ENCODE measurements at regions not wholly inside any gene's neighbourhood (a gene's known extent, or its start where the extent isn't known, plus 50 kb on each side); places are given as distances from the start of the nearest gene placed in this dataset.
"Not testable (repeated sequence)": the region's sequence is repeated elsewhere in the genome, so short reads cannot be mapped to it uniquely, and the experiment has no call there.

DNA sequence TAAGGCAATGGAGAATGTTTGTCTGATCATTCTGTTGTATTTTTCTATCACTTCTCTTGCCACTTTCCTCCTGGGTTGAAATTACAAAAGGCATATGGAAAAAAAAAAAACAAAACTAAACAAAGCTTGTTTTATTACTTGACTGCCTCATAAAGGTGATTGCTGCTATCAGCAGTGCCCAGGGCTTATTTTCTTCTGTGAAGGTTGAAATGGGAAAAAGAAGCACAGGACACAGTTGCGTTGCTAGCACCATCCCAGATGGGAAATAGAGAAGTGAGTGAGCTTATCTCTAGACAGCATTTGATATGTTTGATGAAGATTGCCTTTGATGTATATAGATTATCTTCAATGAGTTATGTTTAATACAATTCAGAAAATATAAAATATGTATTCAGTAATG lies 633.8 kb upstream of the ZNF804A start:
- H3K27me3 Mint-ChIP-seq, result no peaks in the 10 kb centered on the region
- H3K4me3 ChIP-seq (ENCODE audit: low read length), result no peak overlapping the region
- intact Hi-C loops (cut with DNase I, micrococcal nuclease), result no loop called here
- no peaks in the 10 kb centered on the region for H3K27me3 ChIP-seq (ENCODE audit: control insufficient read depth in 1 of 2, insufficient read depth in 2 of 2, low read length in 2 of 2)
- H3K9me3 ChIP-seq (ENCODE audit: control insufficient read depth in 1 of 2, insufficient read depth in 1 of 2, low read length in 2 of 2), result no peaks in the 10 kb centered on the region
- no peaks in the 10 kb centered on the region for H3K36me3 ChIP-seq (ENCODE audit: insufficient read depth, low read length)
- H3K27ac ChIP-seq (ENCODE audit: low read depth in 1 of 2, low read length in 2 of 2), result no peak overlapping the region
- H3K4me1 Mint-ChIP-seq (ENCODE audit: low read depth), result no peaks in the 10 kb centered on the region
- no peak for DNase-seq
- peaks cover 3% of the 10 kb centered on the region for H3K9me3 Mint-ChIP-seq
- H3K36me3 Mint-ChIP-seq (ENCODE audit: low read depth), result no peaks in the 10 kb centered on the region
- CTCF ChIA-PET, result no interaction called here
- no peak for ATAC-seq (ENCODE audit: poor library complexity)
- H3K27ac Mint-ChIP-seq, result no peak overlapping the region
- no peak overlapping the region for H3K4me3 Mint-ChIP-seq
- no peak for TF ChIP-seq CTCF (IDR thresholded peaks at IDR 0.05)
- POLR2A ChIA-PET, result no interaction called here
- no peaks in the 10 kb centered on the region for H3K4me1 ChIP-seq (ENCODE audit: insufficient read depth, low read length)

GRCh38 chr2:183967756-183968155 lies 630.6 kb upstream of the ZNF804A start:
- no peak overlapping the region for H3K27ac Mint-ChIP-seq
- CTCF ChIA-PET, result no interaction called here
- no peak for TF ChIP-seq CTCF (IDR thresholded peaks at IDR 0.05)
- H3K27me3 Mint-ChIP-seq, result no peaks in the 10 kb centered on the region
- H3K4me3 Mint-ChIP-seq, result no peak overlapping the region
- no peaks in the 10 kb centered on the region for H3K36me3 ChIP-seq (ENCODE audit: insufficient read depth, low read length)
- ATAC-seq (ENCODE audit: poor library complexity) (no peak), DNase-seq (no peak)
- H3K4me3 ChIP-seq (ENCODE audit: low read length), result no peak overlapping the region
- POLR2A ChIA-PET, result no interaction called here
- no peaks in the 10 kb centered on the region for H3K36me3 Mint-ChIP-seq (ENCODE audit: low read depth)
- H3K9me3 Mint-ChIP-seq, result peaks cover 3% of the 10 kb centered on the region
- no peaks in the 10 kb centered on the region for H3K4me1 ChIP-seq (ENCODE audit: insufficient read depth, low read length)
- H3K9me3 ChIP-seq (ENCODE audit: control insufficient read depth in 1 of 2, insufficient read depth in 1 of 2, low read length in 2 of 2), result no peaks in the 10 kb centered on the region
- no peak overlapping the region for H3K27ac ChIP-seq (ENCODE audit: low read depth in 1 of 2, low read length in 2 of 2)
- H3K27me3 ChIP-seq (ENCODE audit: control insufficient read depth in 1 of 2, insufficient read depth in 2 of 2, low read length in 2 of 2), result no peaks in the 10 kb centered on the region
- intact Hi-C loops (cut with DNase I, micrococcal nuclease), result no loop called here
- no peaks in the 10 kb centered on the region for H3K4me1 Mint-ChIP-seq (ENCODE audit: low read depth)

- H3K36me3 ChIP-seq (ENCODE audit: insufficient read depth, low read length); CTCF ChIA-PET; H3K36me3 Mint-ChIP-seq (ENCODE audit: low read depth); H3K27me3 ChIP-seq (ENCODE audit: control insufficient read depth in 1 of 2, insufficient read depth in 2 of 2, low read length in 2 of 2); H3K27me3 Mint-ChIP-seq; intact Hi-C loops (cut with DNase I, micrococcal nuclease); H3K4me1 Mint-ChIP-seq (ENCODE audit: low read depth); H3K4me1 ChIP-seq (ENCODE audit: insufficient read depth, low read length); H3K9me3 Mint-ChIP-seq; ATAC-seq (ENCODE audit: poor library complexity); POLR2A ChIA-PET; H3K4me3 ChIP-seq (ENCODE audit: low read length); DNase-seq; H3K27ac ChIP-seq (ENCODE audit: low read depth in 1 of 2, low read length in 2 of 2); H3K4me3 Mint-ChIP-seq; H3K27ac Mint-ChIP-seq: not testable (repeated sequence)
- peaks cover 0 to 10% of the 10 kb centered on the region in 2 experiments for H3K9me3 ChIP-seq (ENCODE audit: control insufficient read depth in 1 of 2, insufficient read depth in 1 of 2, low read length in 2 of 2)
These were observed 622.7 kb upstream of the ZNF804A start for GRCh38 chr2:183975676-183976075.

DNA sequence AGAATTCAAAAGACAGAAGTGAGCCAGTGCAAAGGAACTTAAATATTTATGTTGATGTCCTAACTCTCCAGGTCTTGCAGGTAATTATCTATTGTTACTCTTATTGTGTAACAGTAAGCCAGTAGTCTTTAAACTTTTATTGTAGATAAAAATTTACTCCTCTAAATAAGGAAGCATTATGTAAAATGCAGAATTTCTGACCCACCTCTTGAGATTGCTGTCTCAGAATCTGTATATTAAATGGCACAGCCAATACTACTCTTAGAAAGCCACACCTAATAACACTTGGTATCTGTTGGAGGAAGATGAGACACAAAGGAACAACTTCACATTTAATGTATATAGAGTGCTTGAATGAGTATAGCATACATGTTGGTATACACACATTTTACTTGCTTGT lies 613.5 kb upstream of the ZNF804A start:
- ChIA-PET CTCF (no interaction called here), POLR2A (no interaction called here)
- Histone ChIP-seq H3K9me3 (ENCODE audit: control insufficient read depth in 1 of 2, insufficient read depth in 1 of 2, low read length in 2 of 2) (peaks cover 0 to 5% of the 10 kb centered on the region in 2 experiments), H3K4me1 (ENCODE audit: insufficient read depth, low read length) (no peaks in the 10 kb centered on the region), H3K36me3 (ENCODE audit: insufficient read depth, low read length) (no peaks in the 10 kb centered on the region), H3K27ac (ENCODE audit: low read depth in 1 of 2, low read length in 2 of 2) (no peak overlapping the region), H3K4me3 (ENCODE audit: low read length) (no peak overlapping the region), H3K27me3 (ENCODE audit: control insufficient read depth in 1 of 2, insufficient read depth in 2 of 2, low read length in 2 of 2) (no peaks in the 10 kb centered on the region)
- TF ChIP-seq CTCF (IDR thresholded peaks at IDR 0.05), result no peak
- H3K27ac Mint-ChIP-seq, result no peak overlapping the region
- intact Hi-C loops (cut with DNase I, micrococcal nuclease), result no loop called here
- no peaks in the 10 kb centered on the region for H3K36me3 Mint-ChIP-seq (ENCODE audit: low read depth)
- no peak for DNase-seq
- no peak for ATAC-seq (ENCODE audit: poor library complexity)
- H3K4me1 Mint-ChIP-seq (ENCODE audit: low read depth), result no peaks in the 10 kb centered on the region
- H3K4me3 Mint-ChIP-seq, result no peak overlapping the region
- no peaks in the 10 kb centered on the region for H3K27me3 Mint-ChIP-seq
- peaks cover 16% of the 10 kb centered on the region for H3K9me3 Mint-ChIP-seq
